Peyer's patch (tissue), 4 donors: ENCODE measurements at regions not wholly inside any gene's neighbourhood (a gene's known extent, or its start where the extent isn't known, plus 50 kb on each side); places are given as distances from the start of the nearest gene placed in this dataset.
A peak's percentile ranks its signal among the peaks of the same experiment; 100 is the strongest.

Experiments
- DNase-seq, 3 donors: peaks; one replicate each; pipeline ENCODE4 v3.0.0-alpha.2; 2017 to 2019
- H3K27ac ChIP-seq, 4 donors: fragments of 200-600 bp; sonication (generic); one replicate each; pipeline ENCODE4 v1.5.1; 2016 to 2019
- H3K27me3 ChIP-seq, 2 donors: fragments of 200-600 bp; sonication (generic); one replicate each; pipeline ENCODE4 v1.5.1; 2019
- H3K36me3 ChIP-seq, 3 donors: fragments of 200-600 bp; sonication (generic); one replicate each; pipeline ENCODE4 v1.5.1; 2016 to 2019
- H3K4me1 ChIP-seq, 4 donors: fragments of 200-600 bp; sonication (generic); one replicate each; pipeline ENCODE4 v1.5.1; 2016 to 2019
- H3K4me3 ChIP-seq, 4 donors: fragments of 200-600 bp; sonication (generic); 1 replicate in 3 of 4; 2 replicates in 1 of 4; pipeline ENCODE4 v1.5.1; 2016 to 2019; ENCODE audit warnings: mild to moderate bottlenecking in 1 of 4
- H3K9me3 ChIP-seq, 4 donors: fragments of 200-600 bp; sonication (generic); one replicate each; pipeline ENCODE4 v1.5.1; 2016 to 2019; ENCODE audit warnings: mild to moderate bottlenecking in 1 of 4
- POLR2A ChIP-seq, 2 donors: fragments of 450-650 bp; IDR thresholded peaks; one replicate each; pipeline ENCODE4 v1.5.1; 2017; ENCODE audit warnings: antibody characterized with exemption in 2 of 2, mild to moderate bottlenecking in 2 of 2, moderate library complexity in 2 of 2
- TF ChIP-seq, protein P1 (sequence below), 6 experiments: fragments of 450-650 bp in 4 of 6; fragments of 200-600 bp in 2 of 6; sonication (generic) in 1 of 6; IDR thresholded peaks; one replicate each; pipeline ENCODE4 v1.5.1; 2017 to 2019; ENCODE audit warnings: antibody characterized with exemption in 6 of 6, mild to moderate bottlenecking in 3 of 6, moderate library complexity in 1 of 6

DNA sequence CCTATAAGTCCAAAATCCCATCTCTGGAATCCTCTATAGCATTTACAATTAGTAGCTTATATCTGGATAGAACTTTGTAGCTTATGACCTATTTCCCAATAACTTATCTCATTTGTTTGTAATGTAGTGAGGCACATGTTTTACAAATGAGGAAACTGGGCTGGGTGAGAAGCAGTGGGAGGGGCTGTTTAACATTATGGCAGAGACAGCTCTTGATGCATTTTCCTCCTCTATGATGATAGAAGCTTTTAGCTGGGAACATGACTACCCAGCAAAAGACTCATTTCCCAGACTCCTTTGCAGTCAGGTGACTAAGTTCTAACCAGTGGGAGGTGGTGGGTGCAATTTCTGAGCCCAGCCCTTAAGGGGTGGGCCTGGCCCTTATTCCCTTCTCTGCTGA, 179.7 kb downstream of the TTC8 start:
- no peak for TF ChIP-seq POLR2A (IDR thresholded peaks at IDR 0.05)
- TF ChIP-seq, protein P1, sequence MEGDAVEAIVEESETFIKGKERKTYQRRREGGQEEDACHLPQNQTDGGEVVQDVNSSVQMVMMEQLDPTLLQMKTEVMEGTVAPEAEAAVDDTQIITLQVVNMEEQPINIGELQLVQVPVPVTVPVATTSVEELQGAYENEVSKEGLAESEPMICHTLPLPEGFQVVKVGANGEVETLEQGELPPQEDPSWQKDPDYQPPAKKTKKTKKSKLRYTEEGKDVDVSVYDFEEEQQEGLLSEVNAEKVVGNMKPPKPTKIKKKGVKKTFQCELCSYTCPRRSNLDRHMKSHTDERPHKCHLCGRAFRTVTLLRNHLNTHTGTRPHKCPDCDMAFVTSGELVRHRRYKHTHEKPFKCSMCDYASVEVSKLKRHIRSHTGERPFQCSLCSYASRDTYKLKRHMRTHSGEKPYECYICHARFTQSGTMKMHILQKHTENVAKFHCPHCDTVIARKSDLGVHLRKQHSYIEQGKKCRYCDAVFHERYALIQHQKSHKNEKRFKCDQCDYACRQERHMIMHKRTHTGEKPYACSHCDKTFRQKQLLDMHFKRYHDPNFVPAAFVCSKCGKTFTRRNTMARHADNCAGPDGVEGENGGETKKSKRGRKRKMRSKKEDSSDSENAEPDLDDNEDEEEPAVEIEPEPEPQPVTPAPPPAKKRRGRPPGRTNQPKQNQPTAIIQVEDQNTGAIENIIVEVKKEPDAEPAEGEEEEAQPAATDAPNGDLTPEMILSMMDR (IDR thresholded peaks at IDR 0.05) = no peak
- Histone ChIP-seq H3K4me3 (no peak overlapping the region), H3K27me3 (no peaks in the 10 kb centered on the region), H3K27ac (no peak overlapping the region), H3K4me1 (no peaks in the 10 kb centered on the region), H3K36me3 (no peaks in the 10 kb centered on the region), H3K9me3 (no peaks in the 10 kb centered on the region)
- DNase-seq = no peak

GRCh38 chr14:89007906-89008305, 183.5 kb downstream of the TTC8 start:
- Histone ChIP-seq H3K27me3 (no peaks in the 10 kb centered on the region), H3K36me3 (no peaks in the 10 kb centered on the region), H3K4me3 (no peak overlapping the region), H3K4me1 (no peaks in the 10 kb centered on the region), H3K27ac (no peak overlapping the region), H3K9me3 (no peaks in the 10 kb centered on the region)
- TF ChIP-seq, protein P1 (IDR thresholded peaks at IDR 0.05) = no peak
- no peak for TF ChIP-seq POLR2A (IDR thresholded peaks at IDR 0.05)
- DNase-seq = no peak

- Histone ChIP-seq H3K36me3 (no peaks in the 10 kb centered on the region), H3K4me3 (peak overlapping the region in 2 of 4 donors; percentile 32 to 37), H3K9me3 (no peaks in the 10 kb centered on the region), H3K27ac (peak overlapping the region in 3 of 4 donors; percentile 3 to 50 (median 49)), H3K4me1 (no peaks in the 10 kb centered on the region), H3K27me3 (no peaks in the 10 kb centered on the region)
- no peak for DNase-seq
- TF ChIP-seq, protein P1 (IDR thresholded peaks at IDR 0.05) = no peak
- no peak for TF ChIP-seq POLR2A (IDR thresholded peaks at IDR 0.05)
Observed at GRCh38 chr14:89011355-89012281, 187.2 kb downstream of the TTC8 start.

GRCh38 chr14:89012282-89013097, 188.0 kb downstream of the TTC8 start:
- Histone ChIP-seq H3K4me3 (peak overlapping the region in 2 of 4 donors; percentile 32 to 37), H3K4me1 (no peaks in the 10 kb centered on the region), H3K36me3 (no peaks in the 10 kb centered on the region), H3K27ac (peak overlapping the region in 3 of 4 donors; percentile 3 to 50 (median 49)), H3K9me3 (no peaks in the 10 kb centered on the region), H3K27me3 (no peaks in the 10 kb centered on the region)
- TF ChIP-seq POLR2A (IDR thresholded peaks at IDR 0.05) = no peak
- TF ChIP-seq, protein P1 (IDR thresholded peaks at IDR 0.05) = no peak
- DNase-seq = no peak

DNA sequence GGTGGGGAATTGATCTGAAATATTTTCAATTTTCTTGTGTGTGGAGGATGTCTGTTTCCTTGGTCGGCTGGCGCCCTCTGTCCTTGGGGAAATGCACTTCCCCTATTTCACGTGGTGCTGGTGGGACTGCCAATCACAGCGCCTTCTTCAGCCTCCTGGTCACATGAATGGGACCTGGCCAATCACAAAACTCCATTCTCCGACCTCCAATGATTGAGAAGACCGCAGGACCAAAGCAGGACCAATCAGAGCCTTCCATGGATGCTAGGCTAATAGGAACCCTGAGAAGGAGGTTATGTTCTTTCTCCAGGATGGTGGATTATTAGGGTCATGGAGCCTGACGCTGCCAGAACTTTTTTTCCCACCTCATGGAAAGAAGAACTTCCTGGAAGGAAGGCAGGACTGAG, 188.7 kb downstream of the TTC8 start:
- Histone ChIP-seq H3K36me3 (no peaks in the 10 kb centered on the region), H3K27ac (no peak overlapping the region), H3K4me1 (no peaks in the 10 kb centered on the region), H3K9me3 (no peaks in the 10 kb centered on the region), H3K4me3 (peak overlapping the region in 2 of 4 donors; percentile 32 to 37), H3K27me3 (no peaks in the 10 kb centered on the region)
- TF ChIP-seq, protein P1 (IDR thresholded peaks at IDR 0.05) = peak in 4 of 6 experiments; percentile 15 to 69 (median 49)
- TF ChIP-seq POLR2A (IDR thresholded peaks at IDR 0.05) = peak in 1 of 2 donors; percentile 35
- DNase-seq = peak in 2 of 3 donors; percentile 69 to 77
